ENCODE measurements at regions not wholly inside any gene's neighbourhood (a gene's known extent, or its start where the extent isn't known, plus 50 kb on each side); places are given as distances from the start of the nearest gene placed in this dataset.
"Not testable (repeated sequence)": the region's sequence is repeated elsewhere in the genome, so short reads cannot be mapped to it uniquely, and the experiment has no call there.

DNA sequence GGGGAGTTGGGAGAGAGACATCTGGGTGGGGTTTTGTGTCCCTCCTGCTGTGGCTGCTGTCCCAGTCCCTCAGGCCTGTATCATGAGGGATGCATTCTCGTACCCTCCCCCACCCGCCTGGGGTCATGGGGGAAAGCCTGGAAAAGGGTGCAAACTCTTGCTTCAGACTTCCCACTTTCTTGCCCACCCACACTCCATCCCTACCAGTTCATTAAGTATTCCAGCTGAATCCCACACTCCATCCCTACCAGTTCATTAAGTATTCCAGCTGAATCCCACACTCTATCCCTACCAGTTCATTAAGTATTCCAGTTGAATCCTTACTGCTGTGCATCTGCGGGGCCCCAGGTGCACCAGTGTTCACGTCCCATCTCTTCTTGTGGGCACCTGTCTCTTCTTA is 116.3 kb downstream of the ACAA2 start:
- DNase-seq (ENCODE audit: low read depth in 4 of 4, low spot score in 3 of 4), result no peak

DNA sequence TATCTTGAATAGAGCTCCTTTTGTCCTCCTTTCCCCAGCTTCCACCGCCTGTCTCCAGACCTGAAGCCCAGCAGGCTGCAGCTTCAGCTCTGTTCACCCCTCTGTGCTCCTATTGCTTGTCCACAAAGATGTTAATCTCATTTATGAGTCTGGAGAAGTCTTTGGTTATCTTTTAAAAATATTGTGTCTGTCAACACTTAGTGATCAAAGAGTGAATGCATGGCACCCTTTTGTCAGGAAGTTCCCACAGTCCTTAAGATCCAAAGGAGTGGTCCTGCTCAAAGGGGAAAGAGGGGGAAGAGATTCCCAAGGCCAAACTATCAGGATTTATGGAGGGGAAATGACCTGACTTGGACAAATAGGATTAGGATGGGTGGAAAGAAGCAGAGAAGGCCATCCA is 118.9 kb downstream of the ACAA2 start:
- no peak for DNase-seq (ENCODE audit: low read depth in 4 of 4, low spot score in 3 of 4)

DNA sequence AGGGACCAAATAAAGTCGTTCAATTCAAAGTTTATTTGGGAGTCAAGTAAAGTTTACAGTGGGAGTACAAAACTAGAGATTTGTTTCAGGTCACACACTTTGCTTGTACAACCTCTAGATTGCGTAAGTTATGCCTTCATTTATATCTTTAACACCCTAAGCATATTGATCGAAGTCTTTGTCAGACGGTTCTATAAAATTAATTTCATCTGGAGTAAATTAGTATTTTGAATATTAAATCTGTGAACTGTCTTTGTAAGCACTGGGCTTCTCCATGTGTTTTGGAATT is 119.7 kb downstream of the ACAA2 start:
- no peak for DNase-seq (ENCODE audit: low read depth in 4 of 4, low spot score in 3 of 4)

DNA sequence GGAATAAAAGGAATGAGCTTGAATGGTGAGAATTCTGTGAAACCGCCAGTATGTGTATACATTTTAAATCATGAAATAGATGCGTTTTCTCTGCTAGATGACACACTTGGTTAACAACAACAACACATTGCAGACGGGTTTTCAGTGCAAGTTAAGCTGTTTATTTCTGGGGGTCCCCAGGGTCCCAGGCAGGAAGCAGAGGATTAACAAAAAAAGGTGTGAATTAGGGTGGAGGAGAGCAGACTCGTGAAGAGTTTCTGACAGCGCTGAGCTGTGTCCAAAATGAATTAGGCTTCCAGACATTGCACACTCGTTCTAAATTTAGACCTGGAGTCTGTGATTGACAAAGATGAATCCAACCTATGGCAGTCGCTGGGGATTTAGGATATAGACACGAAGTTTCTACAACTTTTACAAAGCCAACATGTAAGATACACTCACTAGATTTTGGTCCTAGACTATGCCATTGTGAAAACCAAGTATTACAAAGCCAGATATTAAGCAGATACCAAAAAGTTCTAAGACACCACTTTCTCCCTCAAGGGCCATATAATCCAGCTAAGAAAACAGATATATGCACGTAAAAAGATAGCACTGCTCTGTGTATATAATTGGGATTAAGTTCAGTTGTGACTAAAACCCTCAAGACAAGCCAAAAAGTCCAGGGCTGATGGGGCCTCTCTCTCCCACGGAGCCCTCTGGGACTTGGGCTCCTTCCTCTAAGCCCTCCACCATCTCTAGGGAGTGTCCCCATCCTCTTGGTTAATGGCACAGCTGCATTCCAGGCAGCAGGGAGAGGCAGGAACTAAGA is 120.2 kb downstream of the ACAA2 start:
- no peak for DNase-seq (ENCODE audit: low read depth in 4 of 4, low spot score in 3 of 4)

DNA sequence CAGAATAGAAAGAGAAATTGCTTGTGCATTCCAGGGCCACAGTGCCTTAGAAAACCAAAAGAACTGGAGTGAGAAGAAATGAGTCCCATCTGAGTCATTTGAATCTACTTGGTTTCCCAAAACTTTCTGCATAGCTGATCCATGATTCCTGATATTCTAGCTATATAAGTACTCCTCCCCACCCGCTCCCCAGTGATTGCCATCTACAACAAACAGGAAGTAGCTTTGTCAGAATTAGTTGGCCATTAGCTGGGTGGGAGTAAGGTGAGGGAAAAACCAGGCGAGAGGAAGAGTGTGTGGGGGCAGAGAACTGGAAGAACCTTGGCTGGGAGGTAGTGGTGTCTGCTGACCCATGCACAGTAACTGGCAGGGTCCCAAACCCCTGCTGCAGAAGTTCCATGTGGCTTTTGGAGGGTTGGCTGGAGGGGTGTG is 122.1 kb downstream of the ACAA2 start:
- no peak for DNase-seq (ENCODE audit: low read depth in 4 of 4, low spot score in 3 of 4)

DNA sequence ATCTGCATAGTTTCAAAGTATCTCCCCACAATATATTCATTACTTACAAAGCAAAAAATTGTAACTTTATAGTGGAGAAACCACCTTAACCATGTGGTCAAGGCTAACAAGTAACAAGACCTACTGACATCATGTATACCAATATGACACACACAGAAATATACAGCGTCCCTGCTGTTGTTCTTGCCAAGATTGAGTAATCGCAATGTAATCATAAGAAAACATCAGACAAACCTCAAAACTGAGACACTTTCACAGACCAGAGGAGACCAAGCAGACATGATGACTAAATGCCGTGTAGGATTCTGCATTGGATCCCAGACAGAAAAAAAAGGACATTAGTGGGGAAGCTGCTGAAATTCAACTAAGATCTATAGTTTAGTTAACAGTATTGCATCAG is 123.0 kb downstream of the ACAA2 start:
- DNase-seq (ENCODE audit: low read depth in 4 of 4, low spot score in 3 of 4), result no peak

DNA sequence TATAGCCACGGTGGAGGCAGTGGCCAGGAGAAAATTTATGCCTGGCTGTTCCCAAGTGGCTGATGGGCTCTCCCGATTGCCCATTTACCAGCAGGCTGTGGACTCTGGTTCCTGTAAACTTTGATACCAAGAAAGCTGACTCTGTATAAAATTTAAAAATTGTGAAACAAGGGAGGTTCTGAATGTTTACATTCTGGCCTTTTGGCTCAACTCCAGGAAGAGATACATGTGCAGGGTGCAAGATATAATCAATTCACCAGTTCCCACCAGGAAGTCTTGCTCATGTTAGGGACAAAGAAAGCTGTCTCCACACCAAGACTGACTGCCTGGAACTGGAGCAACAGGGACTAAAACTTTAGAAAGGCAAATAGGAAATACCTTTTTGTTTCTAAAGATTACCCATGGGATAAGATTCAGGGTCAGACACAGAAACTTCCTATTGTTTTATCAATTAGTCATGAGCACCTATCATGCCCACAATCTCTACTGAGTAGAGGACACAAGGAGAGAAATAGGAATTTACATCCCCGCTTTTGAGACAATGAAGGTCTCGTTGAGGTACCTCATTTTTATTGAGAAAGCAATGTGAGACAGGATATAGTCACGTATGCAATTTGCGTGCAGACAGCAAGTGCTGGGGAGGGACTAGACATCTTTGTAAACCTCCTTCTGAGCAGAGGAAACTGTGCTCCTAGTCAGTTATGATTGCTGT is 123.5 kb downstream of the LIPG start:
- DNase-seq (ENCODE audit: low read depth in 4 of 4, low spot score in 3 of 4), result no peak

DNA sequence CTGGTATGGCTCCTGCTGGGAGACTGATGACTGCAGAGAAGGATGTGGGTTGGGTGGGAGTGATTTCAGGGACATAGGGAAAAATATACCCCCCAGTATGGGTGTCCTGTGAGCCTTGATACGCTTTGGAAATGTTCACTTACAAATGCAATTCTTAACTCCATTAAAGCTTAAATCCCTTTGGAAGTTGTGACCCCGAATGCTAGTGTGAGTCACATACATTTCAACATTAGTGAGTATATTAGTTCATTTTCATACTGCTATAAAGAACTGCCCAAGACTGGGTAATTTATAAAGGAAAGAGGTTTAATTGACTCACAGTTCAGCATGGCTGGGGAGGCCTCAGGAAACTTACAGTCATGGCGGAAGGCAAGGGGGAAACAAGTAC is 120.9 kb downstream of the LIPG start:
- not testable (repeated sequence) for DNase-seq (ENCODE audit: low read depth in 4 of 4, low spot score in 3 of 4)

DNA sequence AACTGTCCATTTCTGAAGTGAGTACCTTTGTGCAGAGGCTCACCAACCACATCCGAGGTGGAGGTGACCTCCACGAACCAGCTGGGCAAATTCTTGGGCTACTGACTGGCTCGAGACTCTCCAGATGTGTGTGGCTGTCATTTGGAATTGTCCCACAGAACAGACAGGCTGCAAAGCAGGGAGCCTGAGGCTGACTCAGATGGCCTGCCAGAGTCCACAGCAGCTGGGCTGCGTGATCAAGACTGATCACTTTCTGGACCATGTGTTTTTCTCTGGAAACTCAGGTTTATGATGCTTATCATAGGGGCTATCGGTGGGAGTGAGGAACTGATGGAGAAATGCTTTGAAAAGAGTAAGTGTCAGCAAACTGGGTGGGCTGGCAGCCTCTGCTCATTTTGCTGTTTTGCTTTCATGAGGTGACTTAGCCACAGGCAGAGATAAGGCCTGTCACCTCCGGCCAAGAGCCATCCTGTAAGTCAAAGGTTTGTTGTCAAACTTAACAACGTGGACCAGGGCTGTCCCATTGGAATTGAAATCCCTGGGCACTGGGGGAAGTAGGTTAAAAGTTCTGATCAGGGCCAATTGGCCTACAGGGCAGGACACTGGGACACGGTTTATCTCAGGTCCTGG is 120.4 kb downstream of the LIPG start:
- DNase-seq (ENCODE audit: low read depth in 4 of 4, low spot score in 3 of 4), result no peak

DNA sequence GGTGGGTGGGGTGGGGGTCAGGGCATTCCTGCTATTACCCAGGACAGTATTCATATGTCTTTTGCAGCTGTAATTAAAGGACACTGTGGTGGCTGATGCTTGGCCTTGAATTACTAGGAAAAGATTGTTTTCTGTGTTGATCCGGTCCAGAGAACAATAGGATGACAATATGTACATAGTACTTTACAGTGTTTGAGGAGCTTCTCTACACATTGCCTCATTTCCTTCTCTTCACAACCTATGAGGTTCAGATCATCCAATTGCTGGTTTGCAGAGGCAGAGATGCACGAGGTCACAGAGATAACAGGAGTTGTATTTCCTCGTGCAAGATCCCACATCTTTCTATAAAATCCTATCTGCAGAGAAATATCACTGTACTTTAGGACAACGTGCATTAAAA is 119.5 kb downstream of the LIPG start:
- no peak for DNase-seq (ENCODE audit: low read depth in 4 of 4, low spot score in 3 of 4)

DNA sequence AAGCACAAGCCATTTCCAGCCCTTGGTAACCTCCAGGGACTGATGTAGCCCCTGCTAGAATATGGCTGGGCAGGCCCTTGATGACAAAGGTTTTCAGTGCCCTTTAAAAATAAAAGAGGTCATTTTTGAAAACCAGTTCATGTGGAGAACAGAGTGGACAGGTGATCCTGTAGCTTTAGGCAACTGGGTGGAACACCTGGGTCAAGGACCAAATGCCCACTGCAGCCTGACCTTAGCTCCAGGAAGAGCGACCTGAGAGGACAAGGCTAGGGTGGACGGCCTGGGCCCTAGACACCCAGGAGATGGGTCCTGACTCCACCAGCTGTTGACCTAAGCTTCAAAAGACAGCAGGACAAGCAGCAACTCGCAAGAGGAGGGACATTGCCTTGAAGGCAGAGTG is 116.6 kb downstream of the LIPG start:
- DNase-seq (ENCODE audit: low read depth in 4 of 4, low spot score in 3 of 4), result no peak

DNA sequence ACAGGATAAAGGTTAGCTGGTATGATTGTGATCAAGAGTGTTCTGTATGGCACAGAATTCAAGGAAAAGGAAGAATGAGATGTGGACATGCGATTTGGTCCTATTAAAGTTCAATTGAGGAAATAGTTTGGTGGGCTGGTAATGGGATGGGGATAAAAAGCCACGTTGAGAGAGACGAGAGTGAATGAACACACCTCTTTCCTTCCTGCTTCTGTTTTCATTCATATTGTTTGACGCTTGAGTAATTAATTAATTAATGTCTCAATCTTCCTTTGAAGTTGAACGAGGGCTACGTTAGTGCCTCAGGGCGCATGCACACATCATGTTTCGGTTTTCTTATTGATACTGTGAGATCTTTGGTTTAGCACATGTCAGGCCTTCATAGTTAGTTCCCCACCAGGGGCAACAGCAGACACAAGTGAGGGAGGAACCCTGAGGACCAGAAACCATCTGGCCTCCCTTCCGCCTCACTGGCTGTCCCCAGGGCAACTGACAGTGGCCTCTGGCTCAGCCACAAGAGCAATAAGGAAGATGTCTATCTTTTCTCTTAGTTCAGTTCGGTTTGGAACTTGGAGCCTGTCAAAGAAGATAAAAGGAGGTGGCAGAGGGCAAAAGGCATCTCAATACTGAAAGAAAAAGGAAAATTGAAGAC is 116.0 kb downstream of the LIPG start:
- no peak for DNase-seq (ENCODE audit: low read depth in 4 of 4, low spot score in 3 of 4)

DNA sequence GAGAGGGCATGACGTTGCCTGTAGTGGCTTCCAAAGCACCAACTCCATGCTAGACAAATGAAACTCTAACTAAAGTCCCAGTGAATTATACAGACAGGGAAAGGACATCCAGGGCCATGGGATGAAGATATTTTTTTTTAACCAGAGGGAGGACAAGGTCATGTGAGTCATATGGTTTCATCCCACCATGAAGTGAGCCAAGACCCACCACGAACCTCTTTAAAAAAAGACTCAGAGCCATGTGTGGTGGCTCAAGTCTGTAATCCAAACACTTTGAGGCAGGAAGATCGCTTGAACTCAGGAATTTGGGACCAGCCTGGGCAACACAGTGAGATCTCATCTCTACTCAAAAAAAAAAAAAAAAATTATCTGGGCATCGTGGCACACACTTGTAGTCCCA is 115.2 kb downstream of the LIPG start:
- no peak for DNase-seq (ENCODE audit: low read depth in 4 of 4, low spot score in 3 of 4)

DNA sequence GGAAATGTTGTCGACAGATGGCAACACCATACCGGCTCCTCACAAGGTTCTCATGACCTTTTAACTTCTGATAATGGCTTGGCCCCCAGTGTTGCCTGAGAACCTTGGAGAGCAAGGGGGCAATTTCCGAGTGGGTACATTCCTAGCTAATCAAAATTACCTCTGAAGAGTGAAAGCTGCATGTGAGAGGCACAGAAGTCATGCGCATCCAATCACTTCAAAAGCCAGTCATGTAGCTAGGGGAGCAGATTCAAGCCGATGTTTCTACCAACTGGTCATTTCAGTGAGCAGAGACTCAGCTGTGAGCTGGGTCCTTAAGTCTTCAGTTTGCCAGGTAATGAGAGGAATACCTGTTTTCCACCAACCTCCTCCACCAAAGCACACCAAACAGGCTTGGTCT is 111.4 kb downstream of the LIPG start:
- DNase-seq (ENCODE audit: low read depth in 4 of 4, low spot score in 3 of 4), result no peak

DNA sequence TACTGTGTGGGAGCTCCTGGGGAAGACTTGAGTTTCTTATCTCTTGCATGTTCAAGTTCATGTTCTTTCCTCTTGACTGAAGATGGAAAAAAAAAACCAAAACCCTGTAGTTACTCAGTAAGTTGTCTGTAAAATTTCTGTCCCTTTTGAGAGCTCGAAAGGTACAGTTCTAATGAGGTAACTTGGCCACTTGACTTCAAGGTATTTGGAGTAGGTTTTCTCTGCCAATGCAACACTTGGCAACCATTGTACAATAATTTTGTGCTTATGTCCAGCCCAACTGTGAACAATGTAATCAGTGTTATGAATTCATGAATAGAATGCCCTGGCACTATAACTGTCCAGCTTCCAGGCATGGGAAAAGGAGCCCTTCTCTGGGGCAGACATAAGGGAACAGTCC is 111.0 kb downstream of the LIPG start:
- DNase-seq (ENCODE audit: low read depth in 4 of 4, low spot score in 3 of 4), result no peak

DNA sequence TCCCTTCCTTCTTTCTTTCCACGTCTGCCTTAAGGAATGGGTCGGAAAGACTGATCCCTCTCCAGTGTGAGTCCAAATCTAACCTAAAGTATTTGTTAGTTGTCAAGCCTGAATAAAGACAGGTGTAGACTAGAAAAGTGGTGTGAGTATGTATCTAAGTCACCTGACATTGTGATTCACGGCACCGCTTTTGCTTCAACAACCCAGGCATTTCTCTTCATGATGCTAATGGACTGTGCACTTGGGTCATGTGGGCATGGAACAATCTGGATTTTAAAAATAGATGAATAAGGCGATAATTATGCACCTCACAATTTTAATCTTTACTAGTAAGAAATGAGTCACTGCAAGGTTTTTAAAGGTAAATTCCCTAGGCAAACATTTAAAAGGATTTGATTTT is 107.5 kb downstream of the LIPG start:
- no peak for DNase-seq (ENCODE audit: low read depth in 4 of 4, low spot score in 3 of 4)

DNA sequence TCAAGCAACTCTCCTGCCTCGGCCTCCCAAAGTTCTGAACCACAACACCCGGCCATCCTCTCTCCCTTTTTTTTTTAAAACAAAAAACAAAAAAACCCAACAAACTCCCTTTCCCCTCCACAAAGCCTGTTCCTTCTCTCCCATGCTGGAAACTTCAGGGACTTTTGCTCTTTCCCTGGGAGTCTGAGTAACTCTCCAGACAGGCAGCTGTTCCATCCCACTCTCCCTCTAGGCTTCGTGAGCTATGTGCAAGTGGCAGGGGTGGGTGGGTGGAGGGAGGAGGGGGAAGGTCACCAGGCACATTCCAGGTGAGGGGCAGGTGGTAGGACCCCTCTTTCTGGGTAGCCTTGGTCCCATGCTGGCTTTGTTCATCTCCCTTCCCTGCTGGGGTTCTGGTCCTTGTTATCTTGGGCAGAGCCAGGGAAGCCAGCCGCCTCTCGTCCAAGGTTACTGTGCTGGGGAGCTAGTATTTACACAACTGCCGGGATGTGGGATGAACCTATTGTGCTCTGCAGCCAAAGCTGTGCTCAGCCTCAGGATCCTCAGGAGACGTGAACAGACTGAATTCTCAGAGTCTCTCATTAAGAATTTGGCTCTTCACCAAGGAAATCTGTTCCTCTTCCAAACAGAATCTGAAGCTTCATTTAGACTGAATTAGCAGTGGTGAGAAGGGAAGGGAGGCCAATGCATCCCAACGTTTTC is 106.9 kb downstream of the LIPG start:
- DNase-seq (ENCODE audit: low read depth in 4 of 4, low spot score in 3 of 4), result peak in 2 of 4 donors; percentile 41 to 53

DNA sequence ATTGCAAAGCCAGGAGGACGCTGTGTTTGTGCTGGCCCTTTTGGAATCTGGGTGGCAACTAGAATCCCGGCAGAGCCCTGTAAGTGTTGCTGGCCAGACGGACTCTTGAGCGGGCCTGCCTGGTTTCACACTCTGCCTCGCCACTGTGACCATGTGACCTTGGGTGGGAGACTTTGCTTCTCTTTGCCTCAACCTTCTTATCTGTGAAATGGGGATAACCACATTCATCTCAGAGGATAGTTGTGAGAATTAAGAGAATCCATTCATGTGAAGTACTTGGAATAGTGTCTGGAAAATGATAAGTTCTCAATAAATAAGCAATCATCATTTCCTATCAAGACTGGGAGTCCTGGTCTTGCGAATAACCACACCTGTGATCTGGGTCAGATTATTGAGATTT is 105.6 kb downstream of the LIPG start:
- no peak for DNase-seq (ENCODE audit: low read depth in 4 of 4, low spot score in 3 of 4)

DNA sequence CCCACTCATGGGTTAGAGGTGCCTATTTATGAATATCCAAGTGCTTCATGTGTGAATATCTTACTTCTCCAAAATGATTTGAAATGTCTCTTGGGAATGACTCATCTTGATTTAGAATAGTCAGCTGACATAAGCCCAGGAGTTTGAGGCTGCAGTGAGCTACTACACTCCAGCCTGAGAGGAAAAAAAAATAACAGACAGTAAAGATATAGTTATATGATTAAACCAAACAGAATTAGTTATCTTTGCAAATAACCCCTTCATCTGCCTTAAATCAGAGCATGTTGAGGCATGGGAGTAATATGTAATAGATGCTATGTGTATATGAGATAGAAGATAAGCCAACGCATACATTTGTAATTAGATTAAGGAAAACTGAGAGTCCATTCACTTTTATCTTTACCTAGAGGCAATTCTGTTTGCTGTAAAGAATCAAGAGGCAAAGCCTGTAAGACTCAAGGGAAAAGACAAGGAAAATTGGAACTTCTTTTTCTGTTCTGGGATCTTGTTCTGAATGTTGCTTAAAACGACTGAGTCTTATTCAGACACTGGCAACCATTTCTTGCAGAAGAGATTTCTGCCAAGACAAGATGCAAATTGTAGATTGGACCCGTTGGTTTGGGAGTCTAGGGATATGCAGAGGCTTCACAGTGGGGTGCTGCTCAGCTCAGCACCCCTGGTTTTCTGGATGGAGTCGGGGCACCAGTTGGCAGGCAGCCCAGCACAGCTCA is 104.4 kb downstream of the LIPG start:
- DNase-seq (ENCODE audit: low read depth in 4 of 4, low spot score in 3 of 4), result no peak
